GM23338 (cell line): ENCODE measurements at regions not wholly inside any gene's neighbourhood (a gene's known extent, or its start where the extent isn't known, plus 50 kb on each side); places are given as distances from the start of the nearest gene placed in this dataset.
A peak's percentile ranks its signal among the peaks of the same experiment; 100 is the strongest.

Experiments used
- ATAC-seq: fragments of 200-7000 bp; cut with Tn5 transposase; 3 replicates; pipeline ENCODE4 v1.9.1; 2020
- DNase-seq: peaks from one replicate; pipeline ENCODE4 v3.0.0-alpha.2; 2015; ENCODE audit warnings: low spot score
- H2AFZ ChIP-seq: fragments of 200-600 bp; sonication (generic); 2 replicates; pipeline ENCODE4 v1.8.0; 2016; ENCODE audit warnings: antibody characterized with exemption, mild to moderate bottlenecking, moderate library complexity
- H3F3A ChIP-seq: fragments of 200-600 bp; sonication (generic); replicated peaks from 2 replicates; pipeline ENCODE4 v1.8.0; 2017; ENCODE audit warnings: antibody characterized with exemption, mixed run types, low read depth
- H3K27ac ChIP-seq: fragments of 200-600 bp; sonication (generic); 2 replicates; pipeline ENCODE4 v1.6.1; 2016; ENCODE audit warnings: low read depth
- H3K27me3 ChIP-seq: fragments of 200-600 bp; sonication (generic); 2 replicates; pipeline ENCODE4 v1.8.0; 2016; ENCODE audit warnings: mild to moderate bottlenecking, mixed run types, moderate library complexity; ENCODE audit not compliant: insufficient read depth
- H3K36me3 ChIP-seq: fragments of 200-600 bp; sonication (generic); 2 replicates; pipeline ENCODE4 v1.8.0; 2016; ENCODE audit warnings: mild to moderate bottlenecking; ENCODE audit not compliant: insufficient read depth
- H3K4me1 ChIP-seq: fragments of 200-600 bp; sonication (generic); 2 replicates; pipeline ENCODE4 v1.8.0; 2016; ENCODE audit warnings: mild to moderate bottlenecking, moderate library complexity; ENCODE audit not compliant: insufficient read depth
- H3K4me2 ChIP-seq: fragments of 200-600 bp; sonication (generic); 2 replicates; pipeline ENCODE4 v1.7.1; 2017; ENCODE audit warnings: mixed run types
- H3K4me3 ChIP-seq: fragments of 200-600 bp; sonication (generic); 2 replicates; pipeline ENCODE4 v1.6.1; 2016; ENCODE audit warnings: mixed run types
- H3K79me2 ChIP-seq: fragments of 200-600 bp; sonication (generic); replicated peaks from 2 replicates; pipeline ENCODE4 v1.8.0; 2017; ENCODE audit warnings: mild to moderate bottlenecking; ENCODE audit not compliant: insufficient read depth
- H3K9me2 ChIP-seq: fragments of 200-600 bp; sonication (generic); 2 replicates; pipeline ENCODE4 v1.8.0; 2017; ENCODE audit not compliant: insufficient read depth
- H4K20me1 ChIP-seq: fragments of 200-600 bp; sonication (generic); replicated peaks from 2 replicates; pipeline ENCODE4 v1.8.0; 2017; ENCODE audit warnings: mild to moderate bottlenecking; ENCODE audit not compliant: insufficient read depth
- H3K27ac Mint-ChIP-seq: 2 replicates; pipeline ENCODE4 v1.8.0; 2020; ENCODE audit warnings: inconsistent platforms, mild to moderate bottlenecking, moderate library complexity, mixed read lengths
- H3K27me3 Mint-ChIP-seq: 3 replicates; pipeline ENCODE4 v1.8.0; 2022; ENCODE audit warnings: low read depth, mild to moderate bottlenecking, moderate library complexity, mixed read lengths, inconsistent platforms; ENCODE audit not compliant: insufficient read depth, poor library complexity
- H3K36me3 Mint-ChIP-seq: 3 replicates; pipeline ENCODE4 v1.8.0; 2021; ENCODE audit warnings: low read depth, mild to moderate bottlenecking, inconsistent platforms, moderate library complexity, mixed read lengths
- H3K4me1 Mint-ChIP-seq: 3 replicates; pipeline ENCODE4 v1.8.0; 2020; ENCODE audit warnings: mild to moderate bottlenecking, inconsistent platforms, mixed read lengths
- H3K4me3 Mint-ChIP-seq: 3 replicates; pipeline ENCODE4 v1.8.0; 2021; ENCODE audit warnings: moderate library complexity, mild to moderate bottlenecking, inconsistent platforms, mixed read lengths
- H3K9me3 Mint-ChIP-seq: 3 replicates; pipeline ENCODE4 v1.8.0; 2020; ENCODE audit warnings: moderate library complexity, mild to moderate bottlenecking, inconsistent platforms, mixed read lengths
- CREB1 ChIP-seq: fragments of 250-450 bp; sonication (Bioruptor Pico); IDR thresholded peaks from 2 replicates; pipeline ENCODE4 v1.5.0; 2020; ENCODE audit warnings: low read depth, mild to moderate bottlenecking, moderate library complexity
- EZH2 ChIP-seq: fragments of 200-600 bp; sonication (generic); IDR thresholded peaks from one replicate; pipeline ENCODE4 v1.8.0; 2017; ENCODE audit warnings: antibody characterized with exemption, mild to moderate bottlenecking, low read depth; ENCODE audit not compliant: unreplicated experiment
- EZH2phosphoT487 ChIP-seq: fragments of 200-600 bp; sonication (generic); IDR thresholded peaks from one replicate; pipeline ENCODE4 v1.8.1; 2018; ENCODE audit warnings: antibody characterized with exemption; ENCODE audit not compliant: unreplicated experiment
- JUNB ChIP-seq: IDR thresholded peaks from one replicate; pipeline ENCODE4 v1.6.1; 2016; ENCODE audit warnings: antibody characterized with exemption; ENCODE audit not compliant: unreplicated experiment
- NANOG ChIP-seq: IDR thresholded peaks from 2 replicates; pipeline ENCODE4 v1.6.1; 2016; ENCODE audit warnings: antibody characterized with exemption, borderline replicate concordance
- POLR2AphosphoS5 ChIP-seq: IDR thresholded peaks from 2 replicates; pipeline ENCODE4 v1.6.1; 2016; ENCODE audit warnings: antibody characterized with exemption, low read depth
- STAT1 ChIP-seq: IDR thresholded peaks from one replicate; pipeline ENCODE4 v1.6.1; 2016; ENCODE audit warnings: antibody characterized with exemption; ENCODE audit not compliant: unreplicated experiment
- ZNF114 ChIP-seq: fragments of 250-450 bp; sonication (Bioruptor Pico); IDR thresholded peaks from 2 replicates; pipeline ENCODE4 v1.5.0; 2020; ENCODE audit warnings: mild to moderate bottlenecking, moderate library complexity
- ZNF331 ChIP-seq: fragments of 250-450 bp; sonication (Bioruptor Pico); IDR thresholded peaks from 2 replicates; pipeline ENCODE4 v1.5.0; 2020; ENCODE audit warnings: low read depth, mild to moderate bottlenecking, moderate library complexity
- TF ChIP-seq, protein P1 (sequence below): IDR thresholded peaks from 2 replicates; pipeline ENCODE4 v1.6.1; 2016; ENCODE audit warnings: antibody characterized with exemption
- TF ChIP-seq, protein P2 (sequence below): IDR thresholded peaks from one replicate; pipeline ENCODE4 v1.6.1; 2018; ENCODE audit warnings: antibody characterized with exemption; ENCODE audit not compliant: unreplicated experiment
- TF ChIP-seq, protein P3 (sequence below), 2 experiments: fragments of 200-600 bp in 1 of 2; sonication (generic) in 1 of 2; conservative IDR thresholded peaks; 2 replicates each; pipeline versions ENCODE4 v1.5.1 to v1.6.1; 2016 to 2017; ENCODE audit warnings: antibody characterized with exemption in 2 of 2, low read depth in 2 of 2, mild to moderate bottlenecking in 2 of 2, moderate library complexity in 1 of 2
- TF ChIP-seq, protein P4 (sequence below): fragments of 250-450 bp; sonication (Bioruptor Pico); IDR thresholded peaks from 2 replicates; pipeline ENCODE4 v1.5.0; 2020; ENCODE audit warnings: mild to moderate bottlenecking, moderate library complexity

DNA sequence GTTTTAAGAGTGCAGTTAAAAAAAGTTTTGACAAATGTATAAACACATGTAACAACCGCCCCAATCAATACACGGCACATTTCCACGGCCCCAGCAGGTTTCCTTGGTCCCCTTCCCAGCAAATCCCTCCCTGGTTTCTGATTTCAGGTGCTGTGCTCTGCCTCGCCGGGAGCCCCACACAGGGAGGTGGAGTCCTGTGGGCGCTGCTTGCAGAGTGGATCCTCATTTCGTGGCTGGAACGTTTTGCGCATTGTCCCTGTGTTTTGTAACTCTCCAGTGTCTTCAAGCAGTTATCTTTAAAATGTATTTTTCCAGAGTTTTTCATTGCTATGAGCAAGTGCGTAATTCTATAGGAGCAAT is 124.8 kb downstream of the GALR1 start:
- Histone ChIP-seq H3F3A (no peaks in the 10 kb centered on the region), H2AFZ (no peak overlapping the region; the same call in 1 of the 2 replicates), H3K4me3 (no peak overlapping the region), H3K36me3 (no peaks in the 10 kb centered on the region), H3K27me3 (no peaks in the 10 kb centered on the region), H3K4me2 (no peak overlapping the region), H3K79me2 (no peaks in the 10 kb centered on the region), H3K4me1 (peaks cover 6% of the 10 kb centered on the region; the same call in 1 of the 2 replicates), H3K9me2 (no peaks in the 10 kb centered on the region), H3K27ac (no peak overlapping the region), H4K20me1 (no peaks in the 10 kb centered on the region)
- Mint-ChIP-seq H3K27ac (no peak overlapping the region), H3K4me1 (peaks cover 14% of the 10 kb centered on the region), H3K4me3 (no peak overlapping the region), H3K36me3 (peaks cover 9% of the 10 kb centered on the region), H3K27me3 (peaks cover 3% of the 10 kb centered on the region), H3K9me3 (peaks cover 14% of the 10 kb centered on the region)
- ATAC-seq (0 out of 3 replicates have a peak, but pooled peaks have one; percentile 36), DNase-seq (no peak)
- TF ChIP-seq, protein P1, sequence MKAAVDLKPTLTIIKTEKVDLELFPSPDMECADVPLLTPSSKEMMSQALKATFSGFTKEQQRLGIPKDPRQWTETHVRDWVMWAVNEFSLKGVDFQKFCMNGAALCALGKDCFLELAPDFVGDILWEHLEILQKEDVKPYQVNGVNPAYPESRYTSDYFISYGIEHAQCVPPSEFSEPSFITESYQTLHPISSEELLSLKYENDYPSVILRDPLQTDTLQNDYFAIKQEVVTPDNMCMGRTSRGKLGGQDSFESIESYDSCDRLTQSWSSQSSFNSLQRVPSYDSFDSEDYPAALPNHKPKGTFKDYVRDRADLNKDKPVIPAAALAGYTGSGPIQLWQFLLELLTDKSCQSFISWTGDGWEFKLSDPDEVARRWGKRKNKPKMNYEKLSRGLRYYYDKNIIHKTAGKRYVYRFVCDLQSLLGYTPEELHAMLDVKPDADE, result no peak
- TF ChIP-seq ZNF114 (CRISPR knock-in tag), result no peak
- no peak for TF ChIP-seq ZNF331 (CRISPR knock-in tag)
- TF ChIP-seq, protein P2, sequence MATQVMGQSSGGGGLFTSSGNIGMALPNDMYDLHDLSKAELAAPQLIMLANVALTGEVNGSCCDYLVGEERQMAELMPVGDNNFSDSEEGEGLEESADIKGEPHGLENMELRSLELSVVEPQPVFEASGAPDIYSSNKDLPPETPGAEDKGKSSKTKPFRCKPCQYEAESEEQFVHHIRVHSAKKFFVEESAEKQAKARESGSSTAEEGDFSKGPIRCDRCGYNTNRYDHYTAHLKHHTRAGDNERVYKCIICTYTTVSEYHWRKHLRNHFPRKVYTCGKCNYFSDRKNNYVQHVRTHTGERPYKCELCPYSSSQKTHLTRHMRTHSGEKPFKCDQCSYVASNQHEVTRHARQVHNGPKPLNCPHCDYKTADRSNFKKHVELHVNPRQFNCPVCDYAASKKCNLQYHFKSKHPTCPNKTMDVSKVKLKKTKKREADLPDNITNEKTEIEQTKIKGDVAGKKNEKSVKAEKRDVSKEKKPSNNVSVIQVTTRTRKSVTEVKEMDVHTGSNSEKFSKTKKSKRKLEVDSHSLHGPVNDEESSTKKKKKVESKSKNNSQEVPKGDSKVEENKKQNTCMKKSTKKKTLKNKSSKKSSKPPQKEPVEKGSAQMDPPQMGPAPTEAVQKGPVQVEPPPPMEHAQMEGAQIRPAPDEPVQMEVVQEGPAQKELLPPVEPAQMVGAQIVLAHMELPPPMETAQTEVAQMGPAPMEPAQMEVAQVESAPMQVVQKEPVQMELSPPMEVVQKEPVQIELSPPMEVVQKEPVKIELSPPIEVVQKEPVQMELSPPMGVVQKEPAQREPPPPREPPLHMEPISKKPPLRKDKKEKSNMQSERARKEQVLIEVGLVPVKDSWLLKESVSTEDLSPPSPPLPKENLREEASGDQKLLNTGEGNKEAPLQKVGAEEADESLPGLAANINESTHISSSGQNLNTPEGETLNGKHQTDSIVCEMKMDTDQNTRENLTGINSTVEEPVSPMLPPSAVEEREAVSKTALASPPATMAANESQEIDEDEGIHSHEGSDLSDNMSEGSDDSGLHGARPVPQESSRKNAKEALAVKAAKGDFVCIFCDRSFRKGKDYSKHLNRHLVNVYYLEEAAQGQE, result no peak
- TF ChIP-seq EZH2phosphoT487, result no peak
- TF ChIP-seq NANOG, result no peak
- no peak for TF ChIP-seq EZH2
- TF ChIP-seq CREB1 (CRISPR knock-in tag), result no peak
- no peak for TF ChIP-seq STAT1
- no peak for TF ChIP-seq JUNB
- TF ChIP-seq, protein P3, sequence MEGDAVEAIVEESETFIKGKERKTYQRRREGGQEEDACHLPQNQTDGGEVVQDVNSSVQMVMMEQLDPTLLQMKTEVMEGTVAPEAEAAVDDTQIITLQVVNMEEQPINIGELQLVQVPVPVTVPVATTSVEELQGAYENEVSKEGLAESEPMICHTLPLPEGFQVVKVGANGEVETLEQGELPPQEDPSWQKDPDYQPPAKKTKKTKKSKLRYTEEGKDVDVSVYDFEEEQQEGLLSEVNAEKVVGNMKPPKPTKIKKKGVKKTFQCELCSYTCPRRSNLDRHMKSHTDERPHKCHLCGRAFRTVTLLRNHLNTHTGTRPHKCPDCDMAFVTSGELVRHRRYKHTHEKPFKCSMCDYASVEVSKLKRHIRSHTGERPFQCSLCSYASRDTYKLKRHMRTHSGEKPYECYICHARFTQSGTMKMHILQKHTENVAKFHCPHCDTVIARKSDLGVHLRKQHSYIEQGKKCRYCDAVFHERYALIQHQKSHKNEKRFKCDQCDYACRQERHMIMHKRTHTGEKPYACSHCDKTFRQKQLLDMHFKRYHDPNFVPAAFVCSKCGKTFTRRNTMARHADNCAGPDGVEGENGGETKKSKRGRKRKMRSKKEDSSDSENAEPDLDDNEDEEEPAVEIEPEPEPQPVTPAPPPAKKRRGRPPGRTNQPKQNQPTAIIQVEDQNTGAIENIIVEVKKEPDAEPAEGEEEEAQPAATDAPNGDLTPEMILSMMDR (conservative IDR thresholded peaks at IDR 0.05; ENCODE audit: low read depth in 2 of 2), result no peak
- TF ChIP-seq POLR2AphosphoS5, result no peak
- TF ChIP-seq, protein P4, sequence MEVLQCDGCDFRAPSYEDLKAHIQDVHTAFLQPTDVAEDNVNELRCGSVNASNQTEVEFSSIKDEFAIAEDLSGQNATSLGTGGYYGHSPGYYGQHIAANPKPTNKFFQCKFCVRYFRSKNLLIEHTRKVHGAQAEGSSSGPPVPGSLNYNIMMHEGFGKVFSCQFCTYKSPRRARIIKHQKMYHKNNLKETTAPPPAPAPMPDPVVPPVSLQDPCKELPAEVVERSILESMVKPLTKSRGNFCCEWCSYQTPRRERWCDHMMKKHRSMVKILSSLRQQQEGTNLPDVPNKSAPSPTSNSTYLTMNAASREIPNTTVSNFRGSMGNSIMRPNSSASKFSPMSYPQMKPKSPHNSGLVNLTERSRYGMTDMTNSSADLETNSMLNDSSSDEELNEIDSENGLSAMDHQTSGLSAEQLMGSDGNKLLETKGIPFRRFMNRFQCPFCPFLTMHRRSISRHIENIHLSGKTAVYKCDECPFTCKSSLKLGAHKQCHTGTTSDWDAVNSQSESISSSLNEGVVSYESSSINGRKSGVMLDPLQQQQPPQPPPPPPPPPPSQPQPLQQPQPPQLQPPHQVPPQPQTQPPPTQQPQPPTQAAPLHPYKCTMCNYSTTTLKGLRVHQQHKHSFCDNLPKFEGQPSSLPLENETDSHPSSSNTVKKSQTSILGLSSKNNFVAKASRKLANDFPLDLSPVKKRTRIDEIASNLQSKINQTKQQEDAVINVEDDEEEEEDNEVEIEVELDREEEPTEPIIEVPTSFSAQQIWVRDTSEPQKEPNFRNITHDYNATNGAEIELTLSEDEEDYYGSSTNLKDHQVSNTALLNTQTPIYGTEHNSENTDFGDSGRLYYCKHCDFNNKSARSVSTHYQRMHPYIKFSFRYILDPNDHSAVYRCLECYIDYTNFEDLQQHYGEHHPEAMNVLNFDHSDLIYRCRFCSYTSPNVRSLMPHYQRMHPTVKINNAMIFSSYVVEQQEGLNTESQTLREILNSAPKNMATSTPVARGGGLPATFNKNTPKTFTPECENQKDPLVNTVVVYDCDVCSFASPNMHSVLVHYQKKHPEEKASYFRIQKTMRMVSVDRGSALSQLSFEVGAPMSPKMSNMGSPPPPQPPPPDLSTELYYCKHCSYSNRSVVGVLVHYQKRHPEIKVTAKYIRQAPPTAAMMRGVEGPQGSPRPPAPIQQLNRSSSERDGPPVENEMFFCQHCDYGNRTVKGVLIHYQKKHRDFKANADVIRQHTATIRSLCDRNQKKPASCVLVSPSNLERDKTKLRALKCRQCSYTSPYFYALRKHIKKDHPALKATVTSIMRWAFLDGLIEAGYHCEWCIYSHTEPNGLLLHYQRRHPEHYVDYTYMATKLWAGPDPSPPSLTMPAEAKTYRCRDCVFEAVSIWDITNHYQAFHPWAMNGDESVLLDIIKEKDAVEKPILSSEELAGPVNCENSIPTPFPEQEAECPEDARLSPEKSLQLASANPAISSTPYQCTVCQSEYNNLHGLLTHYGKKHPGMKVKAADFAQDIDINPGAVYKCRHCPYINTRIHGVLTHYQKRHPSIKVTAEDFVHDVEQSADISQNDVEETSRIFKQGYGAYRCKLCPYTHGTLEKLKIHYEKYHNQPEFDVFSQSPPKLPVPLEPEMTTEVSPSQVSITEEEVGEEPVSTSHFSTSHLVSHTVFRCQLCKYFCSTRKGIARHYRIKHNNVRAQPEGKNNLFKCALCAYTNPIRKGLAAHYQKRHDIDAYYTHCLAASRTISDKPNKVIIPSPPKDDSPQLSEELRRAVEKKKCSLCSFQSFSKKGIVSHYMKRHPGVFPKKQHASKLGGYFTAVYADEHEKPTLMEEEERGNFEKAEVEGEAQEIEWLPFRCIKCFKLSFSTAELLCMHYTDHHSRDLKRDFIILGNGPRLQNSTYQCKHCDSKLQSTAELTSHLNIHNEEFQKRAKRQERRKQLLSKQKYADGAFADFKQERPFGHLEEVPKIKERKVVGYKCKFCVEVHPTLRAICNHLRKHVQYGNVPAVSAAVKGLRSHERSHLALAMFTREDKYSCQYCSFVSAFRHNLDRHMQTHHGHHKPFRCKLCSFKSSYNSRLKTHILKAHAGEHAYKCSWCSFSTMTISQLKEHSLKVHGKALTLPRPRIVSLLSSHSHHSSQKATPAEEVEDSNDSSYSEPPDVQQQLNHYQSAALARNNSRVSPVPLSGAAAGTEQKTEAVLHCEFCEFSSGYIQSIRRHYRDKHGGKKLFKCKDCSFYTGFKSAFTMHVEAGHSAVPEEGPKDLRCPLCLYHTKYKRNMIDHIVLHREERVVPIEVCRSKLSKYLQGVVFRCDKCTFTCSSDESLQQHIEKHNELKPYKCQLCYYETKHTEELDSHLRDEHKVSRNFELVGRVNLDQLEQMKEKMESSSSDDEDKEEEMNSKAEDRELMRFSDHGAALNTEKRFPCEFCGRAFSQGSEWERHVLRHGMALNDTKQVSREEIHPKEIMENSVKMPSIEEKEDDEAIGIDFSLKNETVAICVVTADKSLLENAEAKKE (CRISPR knock-in tag), result no peak
